Head of caudate nucleus (tissue), 42 donors: ENCODE measurements at regions not wholly inside any gene's neighbourhood (a gene's known extent, or its start where the extent isn't known, plus 50 kb on each side); places are given as distances from the start of the nearest gene placed in this dataset.
A peak's percentile ranks its signal among the peaks of the same experiment; 100 is the strongest.

Experiments used
- DNase-seq, 42 donors: peaks; one replicate each; pipeline versions ENCODE4 v3.0.0 to v3.0.0-alpha.2; 2020 to 2021; ENCODE audit warnings: mixed read lengths in 7 of 42
- intact Hi-C: fragments of 100-400 bp; cut with DNase I; formaldehyde crosslinking; loops from one replicate; pipeline ENCODE4 v1.15.0; 2022

GRCh38 chr5:133883916-133884315, 84.5 kb downstream of the C5orf15 start:
- intact Hi-C loops, result no loop called here
- no peak for DNase-seq

- no peak for DNase-seq
- intact Hi-C loops, result no loop called here
Observed at GRCh38 chr5:133882846-133883245, 85.6 kb downstream of the C5orf15 start.

- intact Hi-C loops, result no loop called here
- no peak for DNase-seq
Observed at GRCh38 chr5:133882389-133882695, 86.1 kb downstream of the C5orf15 start.

GRCh38 chr5:133881576-133882388, 86.6 kb downstream of the C5orf15 start:
- intact Hi-C loops, result no loop called here
- DNase-seq, result no peak

GRCh38 chr5:133878236-133878555, 90.2 kb downstream of the C5orf15 start:
- no peak for DNase-seq
- intact Hi-C loops, result no loop called here

DNA sequence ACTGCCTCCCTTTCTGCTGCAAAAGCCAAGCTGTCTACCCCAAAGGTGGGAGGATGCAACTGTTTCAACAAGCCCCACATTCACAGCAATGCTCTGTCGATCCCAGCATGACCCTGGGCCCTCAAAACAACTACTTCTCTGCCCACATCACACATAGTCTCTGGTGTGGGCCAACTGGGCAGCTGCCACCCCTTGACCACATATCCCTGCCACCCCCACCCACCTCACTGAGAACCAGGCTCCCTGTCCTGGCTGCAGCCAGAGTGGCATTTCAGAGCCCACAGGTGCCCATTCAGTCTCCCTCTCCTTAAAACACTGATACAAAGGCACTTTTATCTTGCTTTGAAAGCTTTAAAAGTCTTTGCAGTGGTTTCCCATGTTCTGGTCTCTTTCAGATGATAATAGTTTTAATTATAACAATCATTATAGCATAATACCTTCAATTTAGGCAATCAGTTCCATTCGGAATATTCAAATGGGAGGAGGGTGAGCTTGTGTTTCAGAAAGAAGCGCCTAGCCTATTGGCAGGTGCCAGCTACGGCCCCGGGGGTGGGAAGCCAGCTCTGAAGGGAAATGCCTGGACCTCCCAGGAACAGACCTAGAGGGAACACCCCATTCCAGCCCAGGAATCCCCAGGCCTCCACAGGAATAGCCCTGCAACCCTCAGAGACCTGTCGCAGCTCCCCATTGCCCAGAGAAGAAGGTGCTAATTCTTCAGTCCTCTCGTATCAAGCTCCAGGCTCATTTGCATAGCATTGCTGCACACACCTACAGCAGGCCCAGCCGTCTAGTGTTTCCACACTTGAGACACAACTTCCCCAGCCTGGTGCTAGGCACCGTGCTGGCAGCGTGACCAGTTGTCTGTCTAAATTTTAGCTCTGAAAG, 90.8 kb downstream of the C5orf15 start:
- intact Hi-C loops, result no loop called here
- no peak for DNase-seq

DNA sequence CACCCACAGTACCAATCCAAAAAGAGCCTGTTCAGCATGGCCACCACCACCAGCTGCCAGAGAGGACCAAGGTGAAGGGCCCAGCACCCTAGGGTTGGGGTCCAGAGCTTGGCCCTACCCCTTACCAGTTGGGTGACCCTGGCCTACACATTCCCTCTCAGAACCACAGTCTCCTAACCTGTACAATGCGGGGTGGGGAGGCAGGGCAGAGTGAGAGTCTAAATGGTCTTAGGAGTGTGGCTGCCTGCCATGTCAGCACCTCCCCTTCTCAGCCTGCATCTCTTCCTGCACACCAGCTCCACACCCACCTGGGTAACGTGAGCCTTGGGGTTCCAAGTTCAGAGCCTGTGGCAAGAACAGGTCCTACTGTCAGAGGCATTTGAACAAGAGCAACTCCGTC, 92.2 kb downstream of the C5orf15 start:
- intact Hi-C loops, result no loop called here
- no peak for DNase-seq

DNA sequence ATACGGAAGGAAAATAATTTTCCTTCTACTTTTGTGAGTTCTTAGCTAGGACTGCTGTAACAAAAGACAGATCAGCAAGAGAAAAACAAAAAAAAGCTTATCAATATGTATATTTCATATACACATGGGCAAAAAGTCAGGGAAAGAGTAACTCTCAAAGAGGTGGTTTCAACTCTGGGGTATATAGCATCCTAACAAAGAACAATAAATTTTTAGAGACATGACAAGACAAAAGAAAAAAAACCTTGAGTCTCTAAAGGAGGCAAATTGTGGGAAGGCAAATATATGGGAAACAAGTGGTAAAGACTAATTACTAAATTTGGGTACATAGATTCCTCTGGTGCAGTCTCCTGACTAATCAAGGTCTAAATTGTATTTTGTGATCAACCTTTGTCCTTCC, 93.2 kb downstream of the C5orf15 start:
- no peak for DNase-seq
- intact Hi-C loops, result no loop called here

- DNase-seq, result no peak
- intact Hi-C loops, result no loop called here
Observed at GRCh38 chr5:133873449-133873848, 95.0 kb downstream of the C5orf15 start.

DNA sequence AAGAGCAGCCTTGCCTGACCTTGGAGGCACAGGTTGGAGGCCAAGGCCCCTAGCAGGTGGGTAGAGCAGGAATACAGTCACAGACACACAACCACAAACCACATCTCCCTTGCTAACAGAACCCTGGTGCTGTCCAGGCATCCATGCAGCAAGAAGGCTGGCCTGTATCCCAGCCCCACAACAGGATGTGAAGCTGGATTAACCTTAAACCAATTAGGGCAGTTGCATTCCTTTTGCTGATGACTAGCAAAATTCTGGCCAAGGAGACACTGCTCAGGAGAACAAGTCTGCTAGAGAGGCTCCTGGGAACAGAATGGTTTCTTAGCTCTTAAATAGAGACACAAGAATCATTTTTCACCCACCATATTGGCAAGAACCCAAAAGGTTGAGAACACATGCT, 97.8 kb downstream of the C5orf15 start:
- DNase-seq, result peak in 2 of 42 donors; percentile 7 to 17
- intact Hi-C loops, result no loop called here

DNA sequence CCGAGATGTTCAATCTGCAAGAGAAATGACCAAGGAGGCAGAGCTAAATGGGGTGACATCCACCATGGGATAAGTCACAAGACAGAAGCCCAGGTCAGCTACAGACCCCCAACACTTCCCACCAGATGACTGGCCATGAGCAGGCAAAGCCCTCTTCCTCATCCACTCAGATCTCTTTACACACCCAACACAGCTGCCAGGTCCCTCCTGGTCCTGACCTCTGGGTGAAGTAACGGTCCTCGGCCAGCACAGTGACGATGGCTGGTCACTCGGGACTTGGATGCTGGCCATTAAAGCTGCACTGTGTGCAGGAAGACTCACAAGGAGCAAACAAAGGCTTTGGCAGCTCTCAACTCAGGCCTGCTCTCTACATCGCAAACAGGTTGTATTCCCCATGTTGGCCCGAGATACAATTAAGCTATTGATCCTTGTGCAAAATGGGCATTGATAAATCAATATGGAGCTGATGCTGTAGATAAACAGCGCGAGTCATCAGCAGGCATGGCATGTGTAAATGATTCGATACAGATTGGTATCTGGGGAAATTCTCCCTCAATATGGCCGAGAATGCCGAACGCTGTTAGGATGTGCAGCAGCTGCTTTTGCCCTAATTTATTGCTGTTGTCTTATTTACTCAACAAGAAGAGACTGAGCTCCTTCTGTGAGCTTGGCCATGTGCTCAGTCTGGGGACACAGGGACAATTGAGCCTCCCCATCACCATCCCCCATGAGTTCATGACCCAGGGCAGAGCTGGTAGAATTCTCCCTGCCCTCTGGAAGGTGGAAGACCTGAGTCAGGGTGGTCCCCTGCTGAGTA, 98.7 kb downstream of the C5orf15 start:
- intact Hi-C loops, result loop anchor here (10.0 kb wide), 1 partner anchor 445 kb away; no protein-coding TSS in a partner anchor
- DNase-seq, result peak in 40 of 42 donors; percentile 18 to 76 (median 45)

DNA sequence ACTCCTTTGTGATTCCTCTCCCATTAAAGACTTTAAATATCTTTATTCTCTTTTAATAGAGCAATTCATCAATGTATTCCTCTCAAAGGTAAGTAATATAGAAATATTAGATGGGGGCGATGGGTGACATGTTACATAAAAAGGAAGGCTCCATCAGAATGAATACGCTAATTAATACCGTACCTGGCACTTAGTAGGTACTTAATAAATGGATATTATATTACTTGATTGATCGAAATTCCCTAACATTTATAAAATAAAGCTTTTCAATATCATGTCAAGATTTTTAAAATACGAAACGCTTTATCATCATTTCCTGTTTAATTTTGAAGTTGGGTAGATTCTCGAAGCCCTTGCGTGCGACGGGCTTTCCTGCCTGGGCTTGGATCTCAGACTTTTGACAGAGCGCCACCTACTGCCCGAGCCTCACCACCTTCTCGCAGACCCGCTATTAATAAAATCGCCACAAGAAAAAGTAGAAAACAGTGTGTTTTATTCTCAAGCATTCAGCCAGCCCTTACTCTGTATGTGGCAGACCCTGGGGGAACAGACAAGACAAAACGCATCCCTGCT, 99.4 kb downstream of the C5orf15 start:
- intact Hi-C loops, result loop anchor here (10.0 kb wide), 1 partner anchor 444 kb away; no protein-coding TSS in a partner anchor
- peak; percentile 75 to 93 (median 85) for DNase-seq

GRCh38 chr5:133867851-133868545, 100.4 kb downstream of the C5orf15 start:
- intact Hi-C loops, result loop anchor here (10.0 kb wide), 1 partner anchor 443 kb away; no protein-coding TSS in a partner anchor
- DNase-seq, result peak in 1 of 42 donors; percentile 9

GRCh38 chr5:133867341-133867740, 101.1 kb downstream of the C5orf15 start:
- no peak for DNase-seq
- intact Hi-C loops, result loop anchor here (10.0 kb wide), 1 partner anchor 443 kb away; no protein-coding TSS in a partner anchor

DNA sequence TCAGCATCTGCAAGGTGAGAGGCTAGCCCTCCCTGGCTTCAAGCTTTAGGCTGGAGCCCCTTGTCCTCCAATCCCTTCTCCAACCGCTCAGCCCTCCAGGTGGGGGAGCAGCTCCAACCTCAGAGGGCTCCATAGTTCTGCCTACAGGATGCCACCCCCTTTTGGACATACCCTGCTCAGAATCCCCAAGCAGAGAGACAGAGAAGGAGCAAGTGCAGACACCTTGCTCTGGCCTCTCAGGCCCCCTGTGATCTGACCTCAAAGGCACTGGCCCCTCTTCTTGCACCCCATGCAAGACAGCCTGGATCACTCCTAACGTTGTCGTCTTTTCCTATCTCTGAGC, 101.6 kb downstream of the C5orf15 start:
- intact Hi-C loops, result loop anchor here (10.0 kb wide), 1 partner anchor 442 kb away; no protein-coding TSS in a partner anchor

DNA sequence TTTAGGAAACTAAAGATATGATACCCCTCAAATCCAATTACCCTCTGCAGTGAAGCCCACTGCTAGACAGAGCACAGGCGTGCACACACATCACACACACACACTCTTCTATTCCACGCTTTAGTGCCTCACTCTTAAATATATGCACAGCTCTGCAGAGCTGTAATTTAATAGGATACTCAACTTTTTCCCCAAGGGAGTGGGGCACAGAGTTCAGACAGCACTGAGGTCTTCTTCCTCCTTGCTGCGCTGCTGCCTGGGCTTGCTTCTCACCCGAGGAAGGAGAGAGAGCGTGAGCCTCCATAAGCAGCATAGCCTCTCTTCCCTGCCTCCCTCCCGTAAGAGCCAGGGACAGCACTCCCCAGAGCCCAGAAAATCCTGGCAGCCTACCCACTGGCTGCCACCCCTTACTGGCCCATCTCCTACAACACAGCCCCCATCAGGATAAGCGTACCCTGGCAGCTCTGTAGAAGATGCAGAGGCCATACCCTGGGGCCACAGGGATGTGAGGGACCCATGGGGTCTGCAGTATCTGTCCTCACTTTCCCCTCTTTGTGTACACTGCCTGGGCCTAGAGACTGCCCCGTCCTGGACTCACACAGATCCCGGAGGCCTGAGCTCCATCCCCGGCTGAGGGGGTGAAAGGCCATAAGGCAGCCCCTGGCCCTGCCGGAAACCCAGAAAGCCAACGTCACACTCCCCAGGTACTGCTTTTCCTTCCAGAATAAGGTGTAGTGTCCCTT, 102.1 kb downstream of the C5orf15 start:
- intact Hi-C loops, result loop anchor here (10.0 kb wide), 1 partner anchor 442 kb away; no protein-coding TSS in a partner anchor
- DNase-seq, result no peak

More for the DNA sequence above, 101.6 kb downstream of the C5orf15 start:
- no peak for DNase-seq

- DNase-seq, result no peak
- intact Hi-C loops, result loop anchor here (10.0 kb wide), 1 partner anchor 440 kb away; no protein-coding TSS in a partner anchor
Observed at GRCh38 chr5:133865113-133865512, 103.3 kb downstream of the C5orf15 start.

- intact Hi-C loops, result loop anchor here (10.0 kb wide), 1 partner anchor 440 kb away; no protein-coding TSS in a partner anchor
- DNase-seq, result no peak
Observed at GRCh38 chr5:133864711-133865110, 103.7 kb downstream of the C5orf15 start.
